GM12864 (cell line): ENCODE measurements at regions not wholly inside any gene's neighbourhood (a gene's known extent, or its start where the extent isn't known, plus 50 kb on each side); places are given as distances from the start of the nearest gene placed in this dataset.

Source experiments
- DNase-seq: peaks from one replicate; pipeline ENCODE4 v3.0.0-alpha.2; 2011; ENCODE audit warnings: low read depth
- H3K4me3 ChIP-seq: 2 replicates; pipeline ENCODE4 v1.5.1; 2011; ENCODE audit warnings: mild to moderate bottlenecking, low read depth, low read length, control low read depth
- TF ChIP-seq, protein P1 (sequence below): IDR thresholded peaks from 2 replicates; pipeline ENCODE4 v1.5.1; 2011; ENCODE audit warnings: low read depth, mild to moderate bottlenecking, moderate library complexity, low read length, control low read depth, inconsistent platforms; ENCODE audit errors: missing control alignments

DNA sequence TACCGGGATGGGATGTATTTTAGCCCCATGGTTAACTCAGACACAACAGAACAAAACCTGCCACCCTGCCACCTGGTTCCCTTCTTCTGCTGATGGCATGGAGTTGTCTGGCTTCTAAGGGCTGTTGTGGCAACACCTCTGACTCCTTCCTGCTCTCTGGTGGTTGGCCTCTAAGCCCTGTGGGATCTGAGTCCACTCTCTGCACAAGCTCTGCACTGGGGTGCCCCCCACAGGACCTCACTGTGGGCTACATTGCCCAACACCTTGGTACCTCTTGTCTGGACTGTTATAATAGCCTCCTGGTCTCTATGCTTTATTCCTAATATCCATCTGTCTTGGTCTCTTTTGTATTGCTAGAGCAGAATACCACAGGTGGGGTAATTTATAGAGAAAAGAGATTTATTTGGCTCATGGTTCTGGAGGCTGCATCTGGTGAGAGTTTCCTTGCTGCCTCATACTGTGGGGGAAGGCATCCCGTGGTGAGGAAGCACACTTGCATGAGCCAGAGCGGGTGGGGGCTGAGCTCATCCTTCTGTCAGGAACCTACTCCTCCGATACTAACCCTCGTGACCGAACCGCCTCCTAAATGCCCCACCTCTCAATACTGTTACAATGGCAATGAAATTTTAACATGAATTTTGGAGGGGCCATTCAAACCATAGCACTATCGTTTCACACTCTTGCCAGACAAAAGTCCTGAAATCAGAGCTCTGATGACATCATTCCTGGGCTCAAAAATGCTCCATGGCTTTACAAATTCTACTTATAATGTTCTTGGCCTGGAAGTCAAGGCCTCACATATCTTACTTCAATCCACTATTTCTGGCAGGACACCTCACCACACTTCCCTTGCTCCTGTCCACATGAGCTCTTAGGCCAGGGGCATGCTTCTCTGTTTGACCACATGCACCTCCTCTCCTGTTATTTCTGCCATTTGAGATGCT, 127.2 kb downstream of the PAX1 start:
- DNase-seq: no peak
- H3K4me3 ChIP-seq: no peak overlapping the region
- TF ChIP-seq, protein P1, sequence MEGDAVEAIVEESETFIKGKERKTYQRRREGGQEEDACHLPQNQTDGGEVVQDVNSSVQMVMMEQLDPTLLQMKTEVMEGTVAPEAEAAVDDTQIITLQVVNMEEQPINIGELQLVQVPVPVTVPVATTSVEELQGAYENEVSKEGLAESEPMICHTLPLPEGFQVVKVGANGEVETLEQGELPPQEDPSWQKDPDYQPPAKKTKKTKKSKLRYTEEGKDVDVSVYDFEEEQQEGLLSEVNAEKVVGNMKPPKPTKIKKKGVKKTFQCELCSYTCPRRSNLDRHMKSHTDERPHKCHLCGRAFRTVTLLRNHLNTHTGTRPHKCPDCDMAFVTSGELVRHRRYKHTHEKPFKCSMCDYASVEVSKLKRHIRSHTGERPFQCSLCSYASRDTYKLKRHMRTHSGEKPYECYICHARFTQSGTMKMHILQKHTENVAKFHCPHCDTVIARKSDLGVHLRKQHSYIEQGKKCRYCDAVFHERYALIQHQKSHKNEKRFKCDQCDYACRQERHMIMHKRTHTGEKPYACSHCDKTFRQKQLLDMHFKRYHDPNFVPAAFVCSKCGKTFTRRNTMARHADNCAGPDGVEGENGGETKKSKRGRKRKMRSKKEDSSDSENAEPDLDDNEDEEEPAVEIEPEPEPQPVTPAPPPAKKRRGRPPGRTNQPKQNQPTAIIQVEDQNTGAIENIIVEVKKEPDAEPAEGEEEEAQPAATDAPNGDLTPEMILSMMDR: no peak

- TF ChIP-seq, protein P1: no peak
- no peak overlapping the region for H3K4me3 ChIP-seq
- DNase-seq: no peak
Observed at GRCh38 chr20:21826976-21827375, 121.5 kb downstream of the PAX1 start.

- H3K4me3 ChIP-seq: no peak overlapping the region
- no peak for DNase-seq
- TF ChIP-seq, protein P1: no peak
Observed at GRCh38 chr20:21821358-21821757, 115.9 kb downstream of the PAX1 start.

DNA sequence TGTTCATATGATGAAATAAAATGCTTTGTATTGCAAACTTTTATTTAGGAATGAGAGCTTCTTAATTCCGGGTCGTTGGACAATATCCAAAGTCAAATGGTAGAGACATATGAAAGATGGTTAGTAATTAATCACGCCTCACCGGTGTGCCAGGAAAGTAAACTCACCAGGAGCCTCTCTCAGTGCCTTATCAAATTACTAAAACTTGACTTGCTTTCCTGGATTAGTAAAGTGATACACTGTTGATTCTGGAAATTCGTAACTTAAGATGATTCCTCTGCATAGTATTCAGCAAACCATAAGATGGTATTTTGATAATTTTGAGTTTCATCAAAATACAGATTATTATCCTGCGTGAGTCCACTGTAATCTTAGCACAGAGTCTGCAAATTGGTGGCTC, 115.2 kb downstream of the PAX1 start:
- no peak for DNase-seq
- TF ChIP-seq, protein P1: no peak
- no peak overlapping the region for H3K4me3 ChIP-seq

DNA sequence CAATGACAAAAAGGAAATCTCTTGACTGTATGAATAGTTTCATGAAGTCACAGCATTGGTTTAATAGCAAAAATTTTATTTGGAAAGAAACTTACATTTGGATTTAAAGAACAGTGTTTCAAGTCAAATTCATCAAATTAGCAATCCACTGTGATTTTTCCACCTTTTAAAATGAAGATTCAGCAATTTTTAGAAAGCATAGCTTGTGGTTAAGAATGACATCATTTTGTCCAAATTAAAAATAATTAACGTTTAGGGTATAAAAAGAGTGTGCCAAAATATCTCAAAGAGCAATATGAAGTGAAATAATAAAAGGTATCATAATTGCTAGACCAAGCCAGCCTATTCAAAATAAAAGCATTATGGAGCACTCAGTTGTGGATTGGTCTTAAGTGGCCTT, 114.6 kb downstream of the PAX1 start:
- DNase-seq: no peak
- TF ChIP-seq, protein P1: no peak
- no peak overlapping the region for H3K4me3 ChIP-seq

DNA sequence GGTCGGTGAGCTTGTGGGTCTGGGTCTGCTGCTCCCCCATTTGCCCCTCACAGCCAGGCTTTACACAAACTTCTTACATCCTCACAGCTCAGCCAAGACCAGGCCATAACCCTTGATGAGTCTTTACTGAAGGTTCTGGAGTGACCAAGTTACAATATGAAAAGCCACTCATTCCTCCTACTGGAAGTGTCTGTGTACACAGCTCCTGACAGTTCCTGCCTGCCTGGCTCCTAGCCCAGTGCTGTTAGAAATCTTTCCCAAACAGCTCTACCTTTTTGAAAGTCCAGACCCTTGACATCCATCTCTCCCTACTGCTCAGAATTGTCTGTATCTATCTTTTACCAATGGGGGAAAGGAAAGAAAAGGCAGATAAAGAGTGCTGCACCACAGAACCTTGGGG, 106.9 kb downstream of the PAX1 start:
- DNase-seq: no peak
- TF ChIP-seq, protein P1: no peak
- no peak overlapping the region for H3K4me3 ChIP-seq
